Thoracic aorta (tissue), 2 donors: ENCODE measurements at regions not wholly inside any gene's neighbourhood (a gene's known extent, or its start where the extent isn't known, plus 50 kb on each side); places are given as distances from the start of the nearest gene placed in this dataset.

ENCODE experiments used
- ATAC-seq: fragments of 150-250 bp; one replicate; pipeline ENCODE4 v1.8.0; 2017; ENCODE audit warnings: low read depth; ENCODE audit not compliant: insufficient number of reproducible peaks, low FRiP score
- DNase-seq: peaks from one replicate; pipeline ENCODE4 v3.0.0-alpha.2; 2020; ENCODE audit warnings: low spot score
- H3K27ac ChIP-seq, 2 donors: fragments of 200-600 bp; sonication (generic); 1 replicate in 1 of 2; 2 replicates in 1 of 2; pipeline ENCODE4 v1.5.1; 2016; ENCODE audit warnings: mild to moderate bottlenecking in 2 of 2, moderate library complexity in 2 of 2
- H3K27me3 ChIP-seq: fragments of 200-600 bp; sonication (generic); replicated peaks from 2 replicates; pipeline ENCODE4 v1.6.0; 2016; ENCODE audit warnings: mild to moderate bottlenecking; ENCODE audit not compliant: insufficient read depth
- H3K36me3 ChIP-seq: fragments of 200-600 bp; sonication (generic); one replicate; pipeline ENCODE4 v1.5.1; 2016
- H3K4me1 ChIP-seq, 2 donors: fragments of 200-600 bp; sonication (generic); 1 replicate in 1 of 2; 2 replicates in 1 of 2; pipeline versions ENCODE4 v1.5.1 to v1.6.0; 2016; ENCODE audit warnings: low read depth in 2 of 2, mild to moderate bottlenecking in 1 of 2; ENCODE audit not compliant: control insufficient read depth in 1 of 2
- H3K4me3 ChIP-seq: fragments of 200-600 bp; sonication (generic); 2 replicates; pipeline ENCODE4 v1.5.1; 2016; ENCODE audit warnings: mild to moderate bottlenecking
- H3K9me3 ChIP-seq: fragments of 200-600 bp; sonication (generic); 2 replicates; pipeline ENCODE4 v1.5.1; 2016
- CTCF ChIP-seq: fragments of 200-600 bp; sonication (generic); IDR thresholded peaks from one replicate; pipeline ENCODE4 v1.5.1; 2019; ENCODE audit warnings: antibody characterized with exemption

- Histone ChIP-seq H3K9me3 (no peaks in the 10 kb centered on the region), H3K27ac (no peak overlapping the region), H3K4me1 (no peaks in the 10 kb centered on the region), H3K27me3 (no peaks in the 10 kb centered on the region), H3K4me3 (no peak overlapping the region), H3K36me3 (no peaks in the 10 kb centered on the region)
- TF ChIP-seq CTCF = no peak
- DNase-seq = no peak
- ATAC-seq = no peak
Observed at GRCh38 chr7:12982178-12982577, 294.7 kb downstream of the ARL4A start.

- DNase-seq (no peak), ATAC-seq (no peak)
- Histone ChIP-seq H3K36me3 (no peaks in the 10 kb centered on the region), H3K27me3 (no peaks in the 10 kb centered on the region), H3K4me3 (no peak overlapping the region), H3K27ac (no peak overlapping the region), H3K4me1 (no peaks in the 10 kb centered on the region), H3K9me3 (no peaks in the 10 kb centered on the region)
- no peak for TF ChIP-seq CTCF
Observed at GRCh38 chr7:12984117-12984516, 296.7 kb downstream of the ARL4A start.

GRCh38 chr7:12985228-12985627 lies 297.8 kb downstream of the ARL4A start:
- no peak for TF ChIP-seq CTCF
- Histone ChIP-seq H3K27me3 (no peaks in the 10 kb centered on the region), H3K9me3 (no peaks in the 10 kb centered on the region), H3K27ac (no peak overlapping the region), H3K4me3 (no peak overlapping the region), H3K4me1 (no peaks in the 10 kb centered on the region), H3K36me3 (no peaks in the 10 kb centered on the region)
- no peak for DNase-seq
- ATAC-seq = no peak

- ATAC-seq (no peak), DNase-seq (no peak)
- Histone ChIP-seq H3K27me3 (no peaks in the 10 kb centered on the region), H3K4me1 (no peaks in the 10 kb centered on the region), H3K36me3 (no peaks in the 10 kb centered on the region), H3K9me3 (no peaks in the 10 kb centered on the region), H3K4me3 (no peak overlapping the region), H3K27ac (no peak overlapping the region)
- no peak for TF ChIP-seq CTCF
Observed at GRCh38 chr7:12985752-12986151, 298.3 kb downstream of the ARL4A start.

- no peaks in the 10 kb centered on the region for H3K9me3 ChIP-seq
- no peaks in the 10 kb centered on the region for H3K4me1 ChIP-seq
- H3K27ac ChIP-seq = no peak overlapping the region
- no peak overlapping the region for H3K4me3 ChIP-seq
- no peaks in the 10 kb centered on the region for H3K27me3 ChIP-seq
- H3K36me3 ChIP-seq = no peaks in the 10 kb centered on the region
- TF ChIP-seq CTCF = no peak
- no peak for ATAC-seq
- no peak for DNase-seq
Observed at GRCh38 chr7:12987238-12987637, 299.8 kb downstream of the ARL4A start.
